ENCODE measurements at regions not wholly inside any gene's neighbourhood (a gene's known extent, or its start where the extent isn't known, plus 50 kb on each side); places are given as distances from the start of the nearest gene placed in this dataset.

GRCh38 chr18:38475686-38476085, 910.1 kb upstream of the CELF4 start:
- no peak for DNase-seq

GRCh38 chr18:38473535-38473934, 907.9 kb upstream of the CELF4 start:
- DNase-seq = no peak

- no peak for DNase-seq
Observed at GRCh38 chr18:38470421-38470820, 904.8 kb upstream of the CELF4 start.

- no peak for DNase-seq
Observed at GRCh38 chr18:38466426-38466825, 900.8 kb upstream of the CELF4 start.

- DNase-seq = no peak
Observed at GRCh38 chr18:38464024-38464423, 898.4 kb upstream of the CELF4 start.

- no peak for DNase-seq
Observed at GRCh38 chr18:38460657-38461056, 895.1 kb upstream of the CELF4 start.

- no peak for DNase-seq
Observed at GRCh38 chr18:38459131-38459994, 893.8 kb upstream of the CELF4 start.

- DNase-seq = no peak
Observed at GRCh38 chr18:38458698-38459097, 893.1 kb upstream of the CELF4 start.

- DNase-seq = no peak
Observed at GRCh38 chr18:38456253-38456652, 890.7 kb upstream of the CELF4 start.

- no peak for DNase-seq
Observed at GRCh38 chr18:38454764-38455469, 889.3 kb upstream of the CELF4 start.

GRCh38 chr18:38453880-38454279, 888.3 kb upstream of the CELF4 start:
- no peak for DNase-seq

- DNase-seq = no peak
Observed at GRCh38 chr18:38450876-38451275, 885.3 kb upstream of the CELF4 start.

GRCh38 chr18:38445804-38446145, 880.2 kb upstream of the CELF4 start:
- DNase-seq = no peak

GRCh38 chr18:38444971-38445803, 879.6 kb upstream of the CELF4 start:
- DNase-seq = no peak

GRCh38 chr18:38427736-38428135, 862.1 kb upstream of the CELF4 start:
- no peak for DNase-seq

- no peak for DNase-seq
Observed at GRCh38 chr18:38427234-38427633, 861.6 kb upstream of the CELF4 start.

- DNase-seq = no peak
Observed at GRCh38 chr18:38421872-38422615, 856.4 kb upstream of the CELF4 start.

- no peak for DNase-seq
Observed at GRCh38 chr18:38421021-38421420, 855.4 kb upstream of the CELF4 start.

- DNase-seq = no peak
Observed at GRCh38 chr18:38420611-38421010, 855.0 kb upstream of the CELF4 start.

- DNase-seq = no peak
Observed at GRCh38 chr18:38415811-38416210, 850.2 kb upstream of the CELF4 start.

GRCh38 chr18:38413193-38413592, 847.6 kb upstream of the CELF4 start:
- no peak for DNase-seq

- no peak for DNase-seq
Observed at GRCh38 chr18:38406607-38407006, 841.0 kb upstream of the CELF4 start.

- no peak for DNase-seq
Observed at GRCh38 chr18:38402509-38402908, 836.9 kb upstream of the CELF4 start.
